Astrocyte (in vitro differentiated cells and primary cell): ENCODE measurements at regions not wholly inside any gene's neighbourhood (a gene's known extent, or its start where the extent isn't known, plus 50 kb on each side); places are given as distances from the start of the nearest gene placed in this dataset.

Source experiments
- DNase-seq: peaks from one replicate; pipeline ENCODE4 v3.0.0-alpha.2; 2010; ENCODE audit warnings: low read depth
- FAIRE-seq: peaks from 2 replicates; lab custom pipeline; 2011; peaks lifted over from hg19 to GRCh38; lab: Jason Lieb, UNC
- H2AFZ ChIP-seq: 2 replicates; pipeline ENCODE4 v1.6.0; 2012; ENCODE audit warnings: low read depth, low read length, inconsistent platforms
- H3K27ac ChIP-seq: 2 replicates; pipeline ENCODE4 v1.5.1; 2011; ENCODE audit warnings: low read depth, low read length, inconsistent platforms
- H3K27me3 ChIP-seq: 2 replicates; pipeline ENCODE4 v1.6.0; 2011; ENCODE audit warnings: low read length, inconsistent platforms; ENCODE audit not compliant: insufficient read depth
- H3K36me3 ChIP-seq: 2 replicates; pipeline ENCODE4 v1.5.1; 2011; ENCODE audit warnings: low read length, inconsistent platforms; ENCODE audit not compliant: insufficient read depth
- H3K4me1 ChIP-seq: 2 replicates; pipeline ENCODE4 v1.5.1; 2011; ENCODE audit warnings: low read length, inconsistent platforms; ENCODE audit not compliant: insufficient read depth
- H3K4me2 ChIP-seq: 2 replicates; pipeline ENCODE4 v1.6.0; 2012; ENCODE audit warnings: low read length, inconsistent platforms
- H3K4me3 ChIP-seq: 2 replicates; pipeline ENCODE4 v1.5.1; 2011; ENCODE audit warnings: low read depth, mild to moderate bottlenecking, low read length, inconsistent platforms; ENCODE audit not compliant: insufficient read depth
- H3K79me2 ChIP-seq: 2 replicates; pipeline ENCODE4 v1.6.0; 2012; ENCODE audit warnings: mild to moderate bottlenecking, low read length, inconsistent platforms; ENCODE audit not compliant: insufficient read depth
- H3K9ac ChIP-seq: 2 replicates; pipeline ENCODE4 v1.6.0; 2012; ENCODE audit warnings: mild to moderate bottlenecking, low read length, inconsistent platforms
- H3K9me3 ChIP-seq: 2 replicates; pipeline ENCODE4 v1.5.1; 2012; ENCODE audit warnings: low read depth, mild to moderate bottlenecking, low read length, inconsistent platforms; ENCODE audit not compliant: insufficient read depth
- H4K20me1 ChIP-seq: 2 replicates; pipeline ENCODE4 v1.6.0; 2012; ENCODE audit warnings: low read length, inconsistent platforms; ENCODE audit not compliant: insufficient read depth
- H3K27ac Mint-ChIP-seq: one replicate; pipeline ENCODE4 v1.8.0; 2021; ENCODE audit warnings: mild to moderate bottlenecking, mixed read lengths; ENCODE audit not compliant: unreplicated experiment
- H3K27me3 Mint-ChIP-seq: one replicate; pipeline ENCODE4 v1.8.0; 2021; ENCODE audit warnings: low read depth, mixed read lengths; ENCODE audit not compliant: unreplicated experiment
- H3K36me3 Mint-ChIP-seq: one replicate; pipeline ENCODE4 v1.8.0; 2021; ENCODE audit warnings: low read depth, mixed read lengths; ENCODE audit not compliant: unreplicated experiment
- H3K4me1 Mint-ChIP-seq: one replicate; pipeline ENCODE4 v1.8.0; 2021; ENCODE audit warnings: low read depth, mixed read lengths; ENCODE audit not compliant: unreplicated experiment
- H3K4me3 Mint-ChIP-seq: one replicate; pipeline ENCODE4 v1.8.0; 2021; ENCODE audit warnings: mild to moderate bottlenecking, moderate library complexity, mixed read lengths; ENCODE audit not compliant: unreplicated experiment
- H3K9me3 Mint-ChIP-seq: one replicate; pipeline ENCODE4 v1.8.0; 2021; ENCODE audit warnings: mild to moderate bottlenecking, mixed read lengths; ENCODE audit not compliant: unreplicated experiment
- EZH2 ChIP-seq: IDR thresholded peaks from 2 replicates; pipeline ENCODE4 v1.6.1; 2012; ENCODE audit warnings: mild to moderate bottlenecking, low read length, inconsistent platforms; ENCODE audit not compliant: insufficient read depth
- TF ChIP-seq, protein P1 (sequence below): IDR thresholded peaks from 2 replicates; pipeline ENCODE4 v1.5.1; 2011; ENCODE audit warnings: low read depth, mild to moderate bottlenecking, inconsistent platforms, low read length, moderate library complexity; ENCODE audit not compliant: insufficient read depth

GRCh38 chr10:64076322-64076940 is 555.2 kb downstream of the REEP3 start:
- Histone ChIP-seq H3K9me3 (no peaks in the 10 kb centered on the region), H2AFZ (no peak overlapping the region), H3K27me3 (no peaks in the 10 kb centered on the region), H3K4me2 (no peak overlapping the region), H3K4me3 (no peak overlapping the region), H3K9ac (no peak overlapping the region), H3K36me3 (no peaks in the 10 kb centered on the region), H3K79me2 (no peaks in the 10 kb centered on the region), H4K20me1 (no peaks in the 10 kb centered on the region), H3K27ac (no peak overlapping the region), H3K4me1 (no peaks in the 10 kb centered on the region)
- DNase-seq (no peak), FAIRE-seq (no peak)
- peaks cover 19% of the 10 kb centered on the region for H3K4me1 Mint-ChIP-seq
- H3K9me3 Mint-ChIP-seq, result no peaks in the 10 kb centered on the region
- no peaks in the 10 kb centered on the region for H3K36me3 Mint-ChIP-seq
- H3K4me3 Mint-ChIP-seq, result no peak overlapping the region
- no peaks in the 10 kb centered on the region for H3K27me3 Mint-ChIP-seq
- TF ChIP-seq EZH2, result no peak
- TF ChIP-seq, protein P1, sequence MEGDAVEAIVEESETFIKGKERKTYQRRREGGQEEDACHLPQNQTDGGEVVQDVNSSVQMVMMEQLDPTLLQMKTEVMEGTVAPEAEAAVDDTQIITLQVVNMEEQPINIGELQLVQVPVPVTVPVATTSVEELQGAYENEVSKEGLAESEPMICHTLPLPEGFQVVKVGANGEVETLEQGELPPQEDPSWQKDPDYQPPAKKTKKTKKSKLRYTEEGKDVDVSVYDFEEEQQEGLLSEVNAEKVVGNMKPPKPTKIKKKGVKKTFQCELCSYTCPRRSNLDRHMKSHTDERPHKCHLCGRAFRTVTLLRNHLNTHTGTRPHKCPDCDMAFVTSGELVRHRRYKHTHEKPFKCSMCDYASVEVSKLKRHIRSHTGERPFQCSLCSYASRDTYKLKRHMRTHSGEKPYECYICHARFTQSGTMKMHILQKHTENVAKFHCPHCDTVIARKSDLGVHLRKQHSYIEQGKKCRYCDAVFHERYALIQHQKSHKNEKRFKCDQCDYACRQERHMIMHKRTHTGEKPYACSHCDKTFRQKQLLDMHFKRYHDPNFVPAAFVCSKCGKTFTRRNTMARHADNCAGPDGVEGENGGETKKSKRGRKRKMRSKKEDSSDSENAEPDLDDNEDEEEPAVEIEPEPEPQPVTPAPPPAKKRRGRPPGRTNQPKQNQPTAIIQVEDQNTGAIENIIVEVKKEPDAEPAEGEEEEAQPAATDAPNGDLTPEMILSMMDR, result no peak
- H3K27ac Mint-ChIP-seq, result no peak overlapping the region

GRCh38 chr10:64079341-64079740 is 558.1 kb downstream of the REEP3 start:
- Histone ChIP-seq H3K4me2 (no peak overlapping the region), H3K79me2 (no peaks in the 10 kb centered on the region), H3K9ac (no peak overlapping the region), H2AFZ (no peak overlapping the region), H4K20me1 (no peaks in the 10 kb centered on the region), H3K4me3 (no peak overlapping the region), H3K27ac (no peak overlapping the region), H3K9me3 (no peaks in the 10 kb centered on the region), H3K4me1 (no peaks in the 10 kb centered on the region), H3K27me3 (no peaks in the 10 kb centered on the region), H3K36me3 (no peaks in the 10 kb centered on the region)
- peaks cover 5% of the 10 kb centered on the region for H3K4me1 Mint-ChIP-seq
- TF ChIP-seq EZH2, result no peak
- TF ChIP-seq, protein P1, result no peak
- H3K27ac Mint-ChIP-seq, result no peak overlapping the region
- no peaks in the 10 kb centered on the region for H3K27me3 Mint-ChIP-seq
- no peak overlapping the region for H3K4me3 Mint-ChIP-seq
- H3K36me3 Mint-ChIP-seq, result no peaks in the 10 kb centered on the region
- DNase-seq (no peak), FAIRE-seq (no peak)
- no peaks in the 10 kb centered on the region for H3K9me3 Mint-ChIP-seq

DNA sequence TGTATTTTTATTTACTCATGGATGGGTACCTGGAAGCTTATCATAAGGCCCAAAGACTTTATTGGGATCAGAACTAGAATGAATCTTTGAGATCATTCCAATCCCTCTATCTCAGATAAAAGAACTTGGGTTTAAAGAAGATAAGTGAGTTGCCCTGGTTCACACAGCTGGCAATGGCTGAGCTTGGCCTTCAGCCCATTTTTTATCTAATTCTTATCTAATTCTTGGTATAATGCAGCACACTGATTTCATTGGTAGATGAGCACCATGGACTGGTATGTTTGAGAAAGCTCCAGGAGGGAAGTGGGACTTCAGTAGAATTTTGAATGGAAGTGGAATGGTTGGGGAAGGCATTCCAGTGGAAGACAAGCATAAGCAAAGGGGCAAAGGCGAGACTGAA is 558.9 kb downstream of the REEP3 start:
- H3K36me3 Mint-ChIP-seq, result no peaks in the 10 kb centered on the region

More for the DNA sequence above, 558.9 kb downstream of the REEP3 start:
- H3K9me3 ChIP-seq, result no peaks in the 10 kb centered on the region
- H3K4me3 ChIP-seq, result no peak overlapping the region
- H4K20me1 ChIP-seq, result no peaks in the 10 kb centered on the region
- H3K9me3 Mint-ChIP-seq, result no peaks in the 10 kb centered on the region
- H3K27me3 Mint-ChIP-seq, result no peaks in the 10 kb centered on the region
- DNase-seq, result peak; percentile 1
- no peak overlapping the region for H2AFZ ChIP-seq
- no peak overlapping the region for H3K27ac Mint-ChIP-seq
- no peak overlapping the region for H3K4me3 Mint-ChIP-seq
- H3K36me3 ChIP-seq, result no peaks in the 10 kb centered on the region
- no peak for TF ChIP-seq EZH2
- TF ChIP-seq, protein P1, result no peak
- peaks cover 5% of the 10 kb centered on the region for H3K4me1 Mint-ChIP-seq
- no peak overlapping the region for H3K27ac ChIP-seq
- H3K27me3 ChIP-seq, result no peaks in the 10 kb centered on the region
- no peak for FAIRE-seq
- no peak overlapping the region for H3K9ac ChIP-seq
- H3K4me1 ChIP-seq, result no peaks in the 10 kb centered on the region
- no peak overlapping the region for H3K4me2 ChIP-seq
- H3K79me2 ChIP-seq, result no peaks in the 10 kb centered on the region
